ENCODE measurements at regions not wholly inside any gene's neighbourhood (a gene's known extent, or its start where the extent isn't known, plus 50 kb on each side); places are given as distances from the start of the nearest gene placed in this dataset.

- no peaks in the 10 kb centered on the region for H3K27me3 Mint-ChIP-seq (ENCODE audit: insufficient read depth)
- DNase-seq, result no peak
- no peaks in the 10 kb centered on the region for H3K27me3 ChIP-seq (ENCODE audit: control insufficient read depth, insufficient read depth, low read length, poor library complexity, severe bottlenecking)
- no peak overlapping the region for H3K27ac Mint-ChIP-seq
- no peaks in the 10 kb centered on the region for H3K9me3 ChIP-seq (ENCODE audit: control insufficient read depth, low read length)
- peaks cover 26% of the 10 kb centered on the region for H3K4me1 Mint-ChIP-seq
- H3K36me3 ChIP-seq (ENCODE audit: control insufficient read depth, insufficient read depth, low read length), result no peaks in the 10 kb centered on the region
- H3K4me1 ChIP-seq (ENCODE audit: control insufficient read depth, insufficient read depth, low read length), result no peaks in the 10 kb centered on the region
- WGBS, 2 experiments (ENCODE audit: insufficient coverage in 1 of 2, insufficient read length in 1 of 2), result 93 to 100% methylated on average over 1 to 2 of the region's 2 CpGs
- no peaks in the 10 kb centered on the region for H3K36me3 Mint-ChIP-seq (ENCODE audit: low read depth)
- H3K9me3 Mint-ChIP-seq, result no peaks in the 10 kb centered on the region
- no peak overlapping the region for H3K27ac ChIP-seq (ENCODE audit: low read depth, low read length)
- TF ChIP-seq CTCF (conservative IDR thresholded peaks at IDR 0.05), result no peak
- H3K4me3 Mint-ChIP-seq, result no peak overlapping the region
- H3K4me3 ChIP-seq (ENCODE audit: low read length), result no peak overlapping the region
- H3K9ac ChIP-seq (ENCODE audit: extremely low read depth, low read length, poor library complexity, severe bottlenecking), result no peak overlapping the region
Measured at GRCh38 chr2:67240507-67240906, 156.6 kb upstream of the ETAA1 start.

GRCh38 chr2:67241453-67241852 lies 155.7 kb upstream of the ETAA1 start:
- no peaks in the 10 kb centered on the region for H3K4me1 ChIP-seq (ENCODE audit: control insufficient read depth, insufficient read depth, low read length)
- H3K36me3 ChIP-seq (ENCODE audit: control insufficient read depth, insufficient read depth, low read length), result no peaks in the 10 kb centered on the region
- Mint-ChIP-seq H3K4me1 (peaks cover 26% of the 10 kb centered on the region), H3K27ac (no peak overlapping the region), H3K9me3 (no peaks in the 10 kb centered on the region), H3K27me3 (ENCODE audit: insufficient read depth) (no peaks in the 10 kb centered on the region), H3K36me3 (ENCODE audit: low read depth) (no peaks in the 10 kb centered on the region), H3K4me3 (no peak overlapping the region)
- H3K9me3 ChIP-seq (ENCODE audit: control insufficient read depth, low read length), result no peaks in the 10 kb centered on the region
- WGBS, 2 experiments (ENCODE audit: insufficient coverage in 1 of 2, insufficient read length in 1 of 2), result 94 to 100% methylated on average over 1 of the region's 1 CpG
- no peak overlapping the region for H3K4me3 ChIP-seq (ENCODE audit: low read length)
- TF ChIP-seq CTCF (conservative IDR thresholded peaks at IDR 0.05), result no peak
- H3K27ac ChIP-seq (ENCODE audit: low read depth, low read length), result no peak overlapping the region
- H3K9ac ChIP-seq (ENCODE audit: extremely low read depth, low read length, poor library complexity, severe bottlenecking), result no peak overlapping the region
- DNase-seq, result no peak
- no peaks in the 10 kb centered on the region for H3K27me3 ChIP-seq (ENCODE audit: control insufficient read depth, insufficient read depth, low read length, poor library complexity, severe bottlenecking)

GRCh38 chr2:67242456-67242855 lies 154.7 kb upstream of the ETAA1 start:
- no peaks in the 10 kb centered on the region for H3K9me3 ChIP-seq (ENCODE audit: control insufficient read depth, low read length)
- WGBS, 2 experiments (ENCODE audit: insufficient coverage in 1 of 2, insufficient read length in 1 of 2), result 92 to 100% methylated on average over 1 to 3 of the region's 3 CpGs

More at GRCh38 chr2:67242456-67242855, 154.7 kb upstream of the ETAA1 start:
- Mint-ChIP-seq H3K27ac (no peak overlapping the region), H3K4me3 (no peak overlapping the region), H3K36me3 (ENCODE audit: low read depth) (no peaks in the 10 kb centered on the region), H3K4me1 (peaks cover 26% of the 10 kb centered on the region), H3K27me3 (ENCODE audit: insufficient read depth) (no peaks in the 10 kb centered on the region), H3K9me3 (no peaks in the 10 kb centered on the region)
- Histone ChIP-seq H3K4me3 (ENCODE audit: low read length) (no peak overlapping the region), H3K9ac (ENCODE audit: extremely low read depth, low read length, poor library complexity, severe bottlenecking) (no peak overlapping the region), H3K27ac (ENCODE audit: low read depth, low read length) (no peak overlapping the region), H3K4me1 (ENCODE audit: control insufficient read depth, insufficient read depth, low read length) (no peaks in the 10 kb centered on the region), H3K27me3 (ENCODE audit: control insufficient read depth, insufficient read depth, low read length, poor library complexity, severe bottlenecking) (no peaks in the 10 kb centered on the region), H3K36me3 (ENCODE audit: control insufficient read depth, insufficient read depth, low read length) (no peaks in the 10 kb centered on the region)
- no peak for DNase-seq
- TF ChIP-seq CTCF (conservative IDR thresholded peaks at IDR 0.05), result no peak
